Endothelial cell (in vitro differentiated cells): ENCODE measurements at regions not wholly inside any gene's neighbourhood (a gene's known extent, or its start where the extent isn't known, plus 50 kb on each side); places are given as distances from the start of the nearest gene placed in this dataset.

Experiments
- DNase-seq: peaks from one replicate; pipeline ENCODE4 v3.0.0; 2021; ENCODE audit warnings: low spot score
- H3K27ac Mint-ChIP-seq: one replicate; pipeline ENCODE4 v1.8.0; 2021; ENCODE audit warnings: mixed read lengths, inconsistent platforms; ENCODE audit not compliant: unreplicated experiment
- H3K27me3 Mint-ChIP-seq: one replicate; pipeline ENCODE4 v1.8.0; 2021; ENCODE audit warnings: mild to moderate bottlenecking, moderate library complexity, mixed read lengths, inconsistent platforms; ENCODE audit not compliant: unreplicated experiment
- H3K36me3 Mint-ChIP-seq: one replicate; pipeline ENCODE4 v1.8.0; 2021; ENCODE audit warnings: mild to moderate bottlenecking, low read depth, mixed read lengths, inconsistent platforms; ENCODE audit not compliant: unreplicated experiment
- H3K4me1 Mint-ChIP-seq: one replicate; pipeline ENCODE4 v1.8.0; 2021; ENCODE audit warnings: mild to moderate bottlenecking, mixed read lengths, inconsistent platforms; ENCODE audit not compliant: unreplicated experiment
- H3K4me3 Mint-ChIP-seq: one replicate; pipeline ENCODE4 v1.8.0; 2021; ENCODE audit warnings: mild to moderate bottlenecking, mixed read lengths, inconsistent platforms; ENCODE audit not compliant: unreplicated experiment
- H3K9me3 Mint-ChIP-seq: one replicate; pipeline ENCODE4 v1.8.0; 2021; ENCODE audit warnings: mixed read lengths, inconsistent platforms; ENCODE audit not compliant: unreplicated experiment
- TF ChIP-seq, protein P1 (sequence below): fragments of 200-600 bp; sonication (generic); IDR thresholded peaks from one replicate; pipeline ENCODE4 v1.5.0; 2021; ENCODE audit warnings: antibody characterized with exemption; ENCODE audit not compliant: unreplicated experiment

DNA sequence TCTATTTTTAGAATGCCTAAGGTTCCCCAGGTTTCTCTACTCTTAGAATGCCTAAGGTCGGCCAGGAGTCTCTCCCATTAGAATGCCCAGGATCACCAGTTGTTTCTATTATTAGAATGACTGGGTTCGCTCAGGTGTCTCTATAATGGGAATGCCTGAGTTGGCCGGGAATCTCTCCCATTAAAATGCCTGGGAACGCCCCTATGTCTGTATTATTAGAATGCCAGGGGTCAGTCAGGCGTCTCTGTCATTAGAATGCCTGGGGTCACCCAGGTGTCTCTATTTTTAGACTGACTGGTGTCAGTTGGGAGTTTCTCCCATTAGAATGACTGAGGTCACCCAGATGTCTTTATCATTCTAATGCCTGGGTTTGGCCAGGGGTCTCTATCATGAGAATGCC lies 2252.5 kb downstream of the TP53TG3F start:
- H3K27me3 Mint-ChIP-seq, result peaks cover 7% of the 10 kb centered on the region
- H3K9me3 Mint-ChIP-seq, result peaks cover 22% of the 10 kb centered on the region
- no peak for DNase-seq
- H3K4me1 Mint-ChIP-seq, result no peaks in the 10 kb centered on the region
- peaks cover 8% of the 10 kb centered on the region for H3K36me3 Mint-ChIP-seq
- TF ChIP-seq, protein P1, sequence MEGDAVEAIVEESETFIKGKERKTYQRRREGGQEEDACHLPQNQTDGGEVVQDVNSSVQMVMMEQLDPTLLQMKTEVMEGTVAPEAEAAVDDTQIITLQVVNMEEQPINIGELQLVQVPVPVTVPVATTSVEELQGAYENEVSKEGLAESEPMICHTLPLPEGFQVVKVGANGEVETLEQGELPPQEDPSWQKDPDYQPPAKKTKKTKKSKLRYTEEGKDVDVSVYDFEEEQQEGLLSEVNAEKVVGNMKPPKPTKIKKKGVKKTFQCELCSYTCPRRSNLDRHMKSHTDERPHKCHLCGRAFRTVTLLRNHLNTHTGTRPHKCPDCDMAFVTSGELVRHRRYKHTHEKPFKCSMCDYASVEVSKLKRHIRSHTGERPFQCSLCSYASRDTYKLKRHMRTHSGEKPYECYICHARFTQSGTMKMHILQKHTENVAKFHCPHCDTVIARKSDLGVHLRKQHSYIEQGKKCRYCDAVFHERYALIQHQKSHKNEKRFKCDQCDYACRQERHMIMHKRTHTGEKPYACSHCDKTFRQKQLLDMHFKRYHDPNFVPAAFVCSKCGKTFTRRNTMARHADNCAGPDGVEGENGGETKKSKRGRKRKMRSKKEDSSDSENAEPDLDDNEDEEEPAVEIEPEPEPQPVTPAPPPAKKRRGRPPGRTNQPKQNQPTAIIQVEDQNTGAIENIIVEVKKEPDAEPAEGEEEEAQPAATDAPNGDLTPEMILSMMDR, result no peak
- H3K4me3 Mint-ChIP-seq, result no peak overlapping the region
- H3K27ac Mint-ChIP-seq, result no peak overlapping the region

DNA sequence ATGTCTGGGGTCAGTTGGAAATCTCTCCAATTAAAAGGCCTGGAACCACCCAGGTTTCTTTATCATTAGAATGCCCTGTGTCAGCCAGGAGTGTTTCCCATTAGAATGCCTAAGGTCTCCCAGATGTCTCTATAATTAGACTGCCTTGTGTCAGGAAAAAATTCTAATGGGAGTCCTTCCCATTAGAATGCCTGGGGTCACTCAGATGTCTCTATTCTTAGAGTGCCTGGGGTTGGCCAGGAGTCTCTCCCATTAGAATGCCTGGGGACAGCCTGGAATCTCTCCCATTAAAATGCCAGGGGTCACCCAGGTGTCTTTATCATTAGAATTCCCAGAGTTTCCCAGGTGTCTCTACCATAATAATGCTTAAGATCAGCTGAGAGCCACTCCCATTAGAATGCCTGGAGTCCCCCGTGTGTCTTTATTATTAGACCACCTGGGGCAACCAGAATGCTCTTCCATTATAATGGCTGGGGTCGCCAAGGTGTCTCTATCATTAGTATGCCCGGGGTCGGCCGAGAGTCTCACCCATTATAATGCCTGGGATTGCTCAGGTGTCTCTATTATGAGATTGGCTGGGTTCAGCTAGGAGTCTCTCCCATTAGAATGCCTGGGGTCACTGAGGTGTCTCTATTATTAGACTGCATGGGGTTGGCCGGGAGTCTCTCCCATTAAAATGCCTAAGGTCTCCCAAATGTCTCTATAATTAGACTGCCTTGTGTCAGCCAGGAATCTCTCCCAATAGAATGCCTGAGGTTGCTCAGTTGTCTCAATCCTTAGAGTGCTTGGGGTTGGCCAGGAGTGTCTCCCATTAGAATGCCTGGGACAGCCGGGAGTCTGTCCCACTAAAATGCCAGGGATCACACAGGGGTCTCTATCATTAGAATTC lies 2254.6 kb downstream of the TP53TG3F start:
- DNase-seq, result no peak
- Mint-ChIP-seq H3K9me3 (peaks cover 24% of the 10 kb centered on the region), H3K4me1 (no peaks in the 10 kb centered on the region), H3K27me3 (peaks cover 7% of the 10 kb centered on the region), H3K36me3 (peaks cover 8% of the 10 kb centered on the region), H3K4me3 (no peak overlapping the region), H3K27ac (no peak overlapping the region)
- TF ChIP-seq, protein P1, result no peak

DNA sequence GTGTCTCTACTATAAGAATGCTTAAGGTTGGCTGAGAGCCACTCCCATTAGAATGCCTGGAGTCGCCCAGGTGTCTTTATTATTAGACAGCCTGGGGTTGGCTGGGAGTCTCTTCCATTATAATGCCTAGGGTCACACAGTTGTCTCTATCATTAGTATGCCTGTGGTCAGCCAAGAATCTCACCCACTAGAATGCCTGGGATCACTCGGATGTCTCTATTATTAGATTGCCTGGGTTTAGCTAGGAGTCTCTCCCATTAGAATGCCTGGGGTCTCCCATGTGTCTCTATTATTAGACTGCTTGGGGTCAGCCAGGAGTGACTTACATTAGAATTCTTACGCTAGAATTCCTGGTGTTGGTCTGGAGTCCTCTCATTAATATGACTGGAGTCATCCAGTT lies 2255.3 kb downstream of the TP53TG3F start:
- no peak for DNase-seq
- peaks cover 24% of the 10 kb centered on the region for H3K9me3 Mint-ChIP-seq

DNA sequence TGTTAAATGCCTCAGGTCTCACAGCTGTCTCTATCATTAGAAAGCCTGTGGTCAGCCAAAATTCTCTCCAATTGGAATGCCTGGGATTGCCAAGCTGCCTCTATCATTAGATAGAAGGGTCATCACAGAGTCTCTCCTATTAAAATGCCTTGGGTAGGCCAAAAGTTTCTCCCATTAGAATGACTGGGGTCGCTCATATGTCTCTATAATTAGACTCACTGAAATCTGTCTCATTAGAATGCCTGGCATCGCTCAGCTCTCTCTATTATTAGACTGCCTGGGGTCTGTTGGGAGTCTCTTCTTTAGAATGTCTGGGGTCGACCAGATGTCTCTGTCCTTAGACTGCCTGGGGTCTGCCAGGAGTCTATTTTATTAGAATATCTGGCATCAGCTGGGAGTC lies 2265.1 kb downstream of the TP53TG3F start:
- H3K4me1 Mint-ChIP-seq, result no peaks in the 10 kb centered on the region
- no peak for DNase-seq
- TF ChIP-seq, protein P1, result no peak
- H3K4me3 Mint-ChIP-seq, result no peak overlapping the region
- no peaks in the 10 kb centered on the region for H3K36me3 Mint-ChIP-seq
- H3K27ac Mint-ChIP-seq, result no peak overlapping the region
- H3K27me3 Mint-ChIP-seq, result peaks cover 3% of the 10 kb centered on the region
- H3K9me3 Mint-ChIP-seq, result peaks cover 21% of the 10 kb centered on the region

More for the DNA sequence above, 2255.3 kb downstream of the TP53TG3F start:
- H3K4me3 Mint-ChIP-seq, result no peak overlapping the region
- no peak overlapping the region for H3K27ac Mint-ChIP-seq
- TF ChIP-seq, protein P1, result no peak
- H3K27me3 Mint-ChIP-seq, result peaks cover 7% of the 10 kb centered on the region
- H3K36me3 Mint-ChIP-seq, result peaks cover 8% of the 10 kb centered on the region
- H3K4me1 Mint-ChIP-seq, result no peaks in the 10 kb centered on the region

DNA sequence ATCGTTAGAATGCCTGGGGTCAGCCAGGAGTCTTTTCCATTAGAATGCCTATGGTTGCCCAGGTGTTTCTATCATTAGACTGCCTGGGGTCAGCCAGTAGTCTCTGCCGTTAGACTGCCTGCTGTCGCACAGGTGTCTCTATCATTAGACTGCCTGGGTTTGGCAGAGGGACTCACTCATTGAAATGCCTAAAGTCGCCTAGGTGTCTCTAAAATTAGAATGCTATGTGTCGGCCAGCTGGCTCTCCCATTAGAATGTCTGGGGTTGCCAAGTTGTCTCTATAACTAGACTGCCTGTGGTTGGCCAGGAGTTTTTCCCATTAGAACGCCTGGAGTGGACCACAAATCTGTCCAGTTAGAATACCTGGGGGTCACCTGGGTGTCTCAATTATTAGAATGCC lies 2266.5 kb downstream of the TP53TG3F start:
- DNase-seq, result no peak
- Mint-ChIP-seq H3K9me3 (peaks cover 22% of the 10 kb centered on the region), H3K4me1 (no peaks in the 10 kb centered on the region), H3K36me3 (peaks cover 9% of the 10 kb centered on the region), H3K27ac (no peak overlapping the region), H3K27me3 (peaks cover 11% of the 10 kb centered on the region), H3K4me3 (no peak overlapping the region)
- TF ChIP-seq, protein P1, result no peak
